Liver (tissue), 8 donors: ENCODE measurements at regions not wholly inside any gene's neighbourhood (a gene's known extent, or its start where the extent isn't known, plus 50 kb on each side); places are given as distances from the start of the nearest gene placed in this dataset.

Experiments used
- DNase-seq: peaks from one replicate; pipeline ENCODE4 v3.0.0-alpha.2; 2017; ENCODE audit warnings: low spot score
- H3K27ac ChIP-seq, 2 donors: one replicate each; pipeline ENCODE4 v1.7.0; 2013; ENCODE audit warnings: inconsistent platforms in 2 of 2, low read length in 2 of 2, control low read depth in 1 of 2, low read depth in 1 of 2, mild to moderate bottlenecking in 1 of 2
- H3K27me3 ChIP-seq, 4 donors: one replicate each; pipeline versions ENCODE4 v1.6.1 to v1.7.0; 2013; ENCODE audit warnings: low read length in 3 of 4, inconsistent platforms in 1 of 4, mild to moderate bottlenecking in 1 of 4, moderate library complexity in 1 of 4; ENCODE audit not compliant: control insufficient read depth in 4 of 4, insufficient read depth in 4 of 4
- H3K36me3 ChIP-seq, 4 donors: one replicate each; pipeline versions ENCODE4 v1.6.1 to v1.7.0; 2013; ENCODE audit warnings: low read length in 3 of 4, mild to moderate bottlenecking in 3 of 4, low read depth in 1 of 4, moderate library complexity in 1 of 4; ENCODE audit not compliant: control insufficient read depth in 4 of 4, insufficient read depth in 3 of 4
- H3K4me1 ChIP-seq, 4 donors: one replicate each; pipeline versions ENCODE4 v1.6.1 to v1.7.0; 2013; ENCODE audit warnings: low read length in 3 of 4, mild to moderate bottlenecking in 3 of 4, moderate library complexity in 1 of 4; ENCODE audit not compliant: control insufficient read depth in 4 of 4, insufficient read depth in 4 of 4
- H3K4me3 ChIP-seq, 3 donors: one replicate each; pipeline versions ENCODE4 v1.6.1 to v1.7.0; 2013; ENCODE audit warnings: low read length in 3 of 3, control low read depth in 1 of 3, low read depth in 1 of 3, mild to moderate bottlenecking in 1 of 3
- H3K9ac ChIP-seq, 2 donors: one replicate each; pipeline ENCODE4 v1.7.0; 2013; ENCODE audit warnings: low read length in 2 of 2, mild to moderate bottlenecking in 2 of 2, moderate library complexity in 2 of 2, control low read depth in 1 of 2, low read depth in 1 of 2
- H3K9me3 ChIP-seq, 4 donors: one replicate each; pipeline versions ENCODE4 v1.6.1 to v1.7.0; 2013; ENCODE audit warnings: low read length in 3 of 4; ENCODE audit not compliant: control insufficient read depth in 4 of 4
- EGR1 ChIP-seq, 2 donors: IDR thresholded peaks; 2 replicates each; pipeline ENCODE4 v1.6.1; 2016 to 2018; ENCODE audit warnings: antibody characterized with exemption in 2 of 2, low read depth in 2 of 2
- FOXA1 ChIP-seq: IDR thresholded peaks from 2 replicates; pipeline ENCODE4 v1.6.1; 2016; ENCODE audit warnings: antibody characterized with exemption
- FOXA2 ChIP-seq: IDR thresholded peaks from 2 replicates; pipeline ENCODE4 v1.6.1; 2016; ENCODE audit warnings: antibody characterized with exemption
- GABPA ChIP-seq, 2 donors: IDR thresholded peaks in 1 of 2; conservative IDR thresholded peaks in 1 of 2; 2 replicates each; pipeline ENCODE4 v1.6.1; 2016; ENCODE audit warnings: antibody characterized with exemption in 2 of 2, mild to moderate bottlenecking in 1 of 2, moderate library complexity in 1 of 2
- HNF4A ChIP-seq, 2 donors: conservative IDR thresholded peaks; 2 replicates each; pipeline ENCODE4 v1.6.1; 2016; ENCODE audit warnings: antibody characterized with exemption in 2 of 2, mild to moderate bottlenecking in 2 of 2
- HNF4G ChIP-seq: IDR thresholded peaks from 2 replicates; pipeline ENCODE4 v1.6.1; 2016; ENCODE audit warnings: antibody characterized with exemption
- JUND ChIP-seq, 2 donors: IDR thresholded peaks; 2 replicates each; pipeline ENCODE4 v1.6.1; 2016; ENCODE audit warnings: antibody characterized with exemption in 2 of 2
- NR2F2 ChIP-seq: IDR thresholded peaks from 2 replicates; pipeline ENCODE4 v1.6.1; 2016; ENCODE audit warnings: antibody characterized with exemption
- RAD21 ChIP-seq, 2 donors: IDR thresholded peaks; 2 replicates each; pipeline ENCODE4 v1.6.1; 2016; ENCODE audit warnings: antibody characterized with exemption in 2 of 2, mild to moderate bottlenecking in 2 of 2
- RXRA ChIP-seq, 2 donors: IDR thresholded peaks; 2 replicates each; pipeline ENCODE4 v1.6.1; 2017 to 2018; ENCODE audit warnings: antibody characterized with exemption in 2 of 2, mild to moderate bottlenecking in 1 of 2
- SP1 ChIP-seq: IDR thresholded peaks from 2 replicates; pipeline ENCODE4 v1.6.1; 2018; ENCODE audit warnings: antibody characterized with exemption, mild to moderate bottlenecking
- TAF1 ChIP-seq: conservative IDR thresholded peaks from 2 replicates; pipeline ENCODE4 v1.6.1; 2016; ENCODE audit warnings: antibody characterized with exemption, mild to moderate bottlenecking
- WGBS: extraction: QIAGEN DNeasy Blood & Tissue Kit; methylation state at CpG from one replicate; pipeline ENCODE4 v1.1.7; 2013; 5-methylcytosine and 5-hydroxymethylcytosine counted together
- TF ChIP-seq, protein P1 (sequence below): IDR thresholded peaks from 2 replicates; pipeline ENCODE4 v1.6.1; 2016; ENCODE audit warnings: antibody characterized with exemption
- TF ChIP-seq, protein P2 (sequence below): IDR thresholded peaks from 2 replicates; pipeline ENCODE4 v1.6.1; 2016; ENCODE audit warnings: antibody characterized with exemption
- TF ChIP-seq, protein P3 (sequence below): IDR thresholded peaks from 2 replicates; pipeline ENCODE4 v1.6.1; 2016; ENCODE audit warnings: antibody characterized with exemption
- TF ChIP-seq, protein P4 (sequence below): fragments of 150-350 bp; IDR thresholded peaks from 2 replicates; pipeline ENCODE4 v1.5.1; 2017; ENCODE audit warnings: improper control_type of control experiment, low read depth, low read length; ENCODE audit not compliant: missing input control
- TF ChIP-seq, protein P5 (sequence below): IDR thresholded peaks from 2 replicates; pipeline ENCODE4 v1.6.1; 2016; ENCODE audit warnings: antibody characterized with exemption, mild to moderate bottlenecking
- donor health status: healthy.
- donor health status: healthy.
- donor health status: healthy.
- donor health status: healthy.
- donor health status: healthy.

DNA sequence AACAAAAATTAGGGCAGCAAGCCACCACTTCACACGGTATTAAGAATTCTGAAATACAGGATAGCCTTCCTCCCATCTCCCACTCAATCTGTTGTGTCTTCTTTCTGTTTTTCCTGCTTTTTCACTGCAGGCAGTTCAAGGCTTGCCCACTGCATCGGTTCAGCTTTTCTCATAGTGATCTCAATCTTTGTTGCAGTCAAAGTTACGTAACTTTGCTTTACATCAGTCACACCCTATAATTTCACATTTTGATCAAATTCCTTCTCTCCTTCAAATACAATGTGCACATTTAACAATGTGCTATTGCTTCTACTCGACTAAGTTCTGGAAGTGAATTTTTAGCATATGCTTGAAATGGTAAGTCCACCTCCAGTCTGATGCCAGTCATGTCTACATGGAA is 217.6 kb downstream of the EFCAB11 start:
- H3K9ac ChIP-seq, result no peak overlapping the region
- no peaks in the 10 kb centered on the region for H3K4me1 ChIP-seq
- H3K27me3 ChIP-seq, result no peaks in the 10 kb centered on the region
- no peaks in the 10 kb centered on the region for H3K9me3 ChIP-seq
- H3K4me3 ChIP-seq, result no peak overlapping the region
- H3K36me3 ChIP-seq, result no peaks in the 10 kb centered on the region
- DNase-seq, result no peak
- no peak overlapping the region for H3K27ac ChIP-seq
- TF ChIP-seq GABPA (IDR thresholded peaks at IDR 0.05 in 1 of 2, conservative IDR thresholded peaks at IDR 0.05 in 1 of 2) (no peak), FOXA1 (no peak), JUND (IDR thresholded peaks at IDR 0.05) (no peak), TAF1 (no peak), HNF4A (conservative IDR thresholded peaks at IDR 0.05) (no peak), EGR1 (IDR thresholded peaks at IDR 0.05; ENCODE audit: low read depth in 2 of 2) (no peak), NR2F2 (no peak), FOXA2 (no peak), HNF4G (no peak), SP1 (no peak), RXRA (IDR thresholded peaks at IDR 0.05) (no peak), RAD21 (IDR thresholded peaks at IDR 0.05) (no peak)
- TF ChIP-seq, protein P1, sequence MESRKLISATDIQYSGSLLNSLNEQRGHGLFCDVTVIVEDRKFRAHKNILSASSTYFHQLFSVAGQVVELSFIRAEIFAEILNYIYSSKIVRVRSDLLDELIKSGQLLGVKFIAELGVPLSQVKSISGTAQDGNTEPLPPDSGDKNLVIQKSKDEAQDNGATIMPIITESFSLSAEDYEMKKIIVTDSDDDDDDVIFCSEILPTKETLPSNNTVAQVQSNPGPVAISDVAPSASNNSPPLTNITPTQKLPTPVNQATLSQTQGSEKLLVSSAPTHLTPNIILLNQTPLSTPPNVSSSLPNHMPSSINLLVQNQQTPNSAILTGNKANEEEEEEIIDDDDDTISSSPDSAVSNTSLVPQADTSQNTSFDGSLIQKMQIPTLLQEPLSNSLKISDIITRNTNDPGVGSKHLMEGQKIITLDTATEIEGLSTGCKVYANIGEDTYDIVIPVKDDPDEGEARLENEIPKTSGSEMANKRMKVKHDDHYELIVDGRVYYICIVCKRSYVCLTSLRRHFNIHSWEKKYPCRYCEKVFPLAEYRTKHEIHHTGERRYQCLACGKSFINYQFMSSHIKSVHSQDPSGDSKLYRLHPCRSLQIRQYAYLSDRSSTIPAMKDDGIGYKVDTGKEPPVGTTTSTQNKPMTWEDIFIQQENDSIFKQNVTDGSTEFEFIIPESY, result no peak
- TF ChIP-seq, protein P2, sequence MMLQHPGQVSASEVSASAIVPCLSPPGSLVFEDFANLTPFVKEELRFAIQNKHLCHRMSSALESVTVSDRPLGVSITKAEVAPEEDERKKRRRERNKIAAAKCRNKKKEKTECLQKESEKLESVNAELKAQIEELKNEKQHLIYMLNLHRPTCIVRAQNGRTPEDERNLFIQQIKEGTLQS, result no peak
- TF ChIP-seq, protein P3, sequence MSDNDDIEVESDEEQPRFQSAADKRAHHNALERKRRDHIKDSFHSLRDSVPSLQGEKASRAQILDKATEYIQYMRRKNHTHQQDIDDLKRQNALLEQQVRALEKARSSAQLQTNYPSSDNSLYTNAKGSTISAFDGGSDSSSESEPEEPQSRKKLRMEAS, result no peak
- TF ChIP-seq, protein P4, sequence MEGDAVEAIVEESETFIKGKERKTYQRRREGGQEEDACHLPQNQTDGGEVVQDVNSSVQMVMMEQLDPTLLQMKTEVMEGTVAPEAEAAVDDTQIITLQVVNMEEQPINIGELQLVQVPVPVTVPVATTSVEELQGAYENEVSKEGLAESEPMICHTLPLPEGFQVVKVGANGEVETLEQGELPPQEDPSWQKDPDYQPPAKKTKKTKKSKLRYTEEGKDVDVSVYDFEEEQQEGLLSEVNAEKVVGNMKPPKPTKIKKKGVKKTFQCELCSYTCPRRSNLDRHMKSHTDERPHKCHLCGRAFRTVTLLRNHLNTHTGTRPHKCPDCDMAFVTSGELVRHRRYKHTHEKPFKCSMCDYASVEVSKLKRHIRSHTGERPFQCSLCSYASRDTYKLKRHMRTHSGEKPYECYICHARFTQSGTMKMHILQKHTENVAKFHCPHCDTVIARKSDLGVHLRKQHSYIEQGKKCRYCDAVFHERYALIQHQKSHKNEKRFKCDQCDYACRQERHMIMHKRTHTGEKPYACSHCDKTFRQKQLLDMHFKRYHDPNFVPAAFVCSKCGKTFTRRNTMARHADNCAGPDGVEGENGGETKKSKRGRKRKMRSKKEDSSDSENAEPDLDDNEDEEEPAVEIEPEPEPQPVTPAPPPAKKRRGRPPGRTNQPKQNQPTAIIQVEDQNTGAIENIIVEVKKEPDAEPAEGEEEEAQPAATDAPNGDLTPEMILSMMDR, result no peak
- TF ChIP-seq, protein P5, sequence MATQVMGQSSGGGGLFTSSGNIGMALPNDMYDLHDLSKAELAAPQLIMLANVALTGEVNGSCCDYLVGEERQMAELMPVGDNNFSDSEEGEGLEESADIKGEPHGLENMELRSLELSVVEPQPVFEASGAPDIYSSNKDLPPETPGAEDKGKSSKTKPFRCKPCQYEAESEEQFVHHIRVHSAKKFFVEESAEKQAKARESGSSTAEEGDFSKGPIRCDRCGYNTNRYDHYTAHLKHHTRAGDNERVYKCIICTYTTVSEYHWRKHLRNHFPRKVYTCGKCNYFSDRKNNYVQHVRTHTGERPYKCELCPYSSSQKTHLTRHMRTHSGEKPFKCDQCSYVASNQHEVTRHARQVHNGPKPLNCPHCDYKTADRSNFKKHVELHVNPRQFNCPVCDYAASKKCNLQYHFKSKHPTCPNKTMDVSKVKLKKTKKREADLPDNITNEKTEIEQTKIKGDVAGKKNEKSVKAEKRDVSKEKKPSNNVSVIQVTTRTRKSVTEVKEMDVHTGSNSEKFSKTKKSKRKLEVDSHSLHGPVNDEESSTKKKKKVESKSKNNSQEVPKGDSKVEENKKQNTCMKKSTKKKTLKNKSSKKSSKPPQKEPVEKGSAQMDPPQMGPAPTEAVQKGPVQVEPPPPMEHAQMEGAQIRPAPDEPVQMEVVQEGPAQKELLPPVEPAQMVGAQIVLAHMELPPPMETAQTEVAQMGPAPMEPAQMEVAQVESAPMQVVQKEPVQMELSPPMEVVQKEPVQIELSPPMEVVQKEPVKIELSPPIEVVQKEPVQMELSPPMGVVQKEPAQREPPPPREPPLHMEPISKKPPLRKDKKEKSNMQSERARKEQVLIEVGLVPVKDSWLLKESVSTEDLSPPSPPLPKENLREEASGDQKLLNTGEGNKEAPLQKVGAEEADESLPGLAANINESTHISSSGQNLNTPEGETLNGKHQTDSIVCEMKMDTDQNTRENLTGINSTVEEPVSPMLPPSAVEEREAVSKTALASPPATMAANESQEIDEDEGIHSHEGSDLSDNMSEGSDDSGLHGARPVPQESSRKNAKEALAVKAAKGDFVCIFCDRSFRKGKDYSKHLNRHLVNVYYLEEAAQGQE, result no peak
- 87% methylated on average over 4 of the region's 4 CpGs for WGBS

DNA sequence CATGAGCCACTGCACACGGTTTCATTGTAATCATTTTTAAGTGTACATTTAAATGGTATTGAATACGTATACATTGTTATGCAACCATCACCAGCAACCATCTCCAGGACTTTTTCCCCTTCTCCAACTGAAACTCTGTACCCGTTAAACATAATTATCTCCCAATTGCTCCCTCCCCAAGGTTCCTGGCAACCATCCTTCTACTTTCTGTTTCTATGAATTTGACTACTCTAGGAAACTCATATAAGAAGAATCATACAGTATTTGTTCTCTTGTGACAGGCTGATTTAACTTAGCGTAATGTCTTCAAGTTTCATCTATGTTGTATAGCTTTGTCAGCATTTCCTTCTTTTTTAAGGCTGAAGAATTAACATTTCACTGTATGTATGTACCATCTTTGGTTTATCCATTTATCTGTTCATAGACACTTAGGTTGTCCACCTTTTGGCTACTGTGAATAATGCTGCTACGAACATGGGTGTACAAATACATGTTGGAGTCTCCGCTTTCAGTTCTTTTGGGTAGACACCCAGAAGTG is 223.1 kb downstream of the EFCAB11 start:
- H3K27me3 ChIP-seq, result no peaks in the 10 kb centered on the region
- TF ChIP-seq FOXA1, result no peak
- TF ChIP-seq EGR1 (IDR thresholded peaks at IDR 0.05; ENCODE audit: low read depth in 2 of 2), result no peak
- TF ChIP-seq, protein P5, result no peak
- TF ChIP-seq SP1, result no peak
- TF ChIP-seq TAF1, result no peak
- H3K4me3 ChIP-seq, result no peak overlapping the region
- no peaks in the 10 kb centered on the region for H3K4me1 ChIP-seq
- no peak overlapping the region for H3K9ac ChIP-seq
- no peaks in the 10 kb centered on the region for H3K9me3 ChIP-seq
- H3K36me3 ChIP-seq, result no peaks in the 10 kb centered on the region
- DNase-seq, result no peak
- no peak overlapping the region for H3K27ac ChIP-seq
- 90% methylated on average over 6 of the region's 6 CpGs for WGBS
